HG03469 (cell line): ENCODE measurements at regions not wholly inside any gene's neighbourhood (a gene's known extent, or its start where the extent isn't known, plus 50 kb on each side); places are given as distances from the start of the nearest gene placed in this dataset.
"Not testable (repeated sequence)": the region's sequence is repeated elsewhere in the genome, so short reads cannot be mapped to it uniquely, and the experiment has no call there.

Experiments used
- ATAC-seq: cut with Tn5 transposase; IDR thresholded peaks from one replicate; pipeline ENCODE4 v1.9.1; 2021; ENCODE audit warnings: mild to moderate bottlenecking, moderate library complexity, moderate number of reproducible peaks; ENCODE audit not compliant: unreplicated experiment

GRCh38 chr5:34436761-34437501, 219.2 kb upstream of the RAI14 start:
- ATAC-seq = no peak

DNA sequence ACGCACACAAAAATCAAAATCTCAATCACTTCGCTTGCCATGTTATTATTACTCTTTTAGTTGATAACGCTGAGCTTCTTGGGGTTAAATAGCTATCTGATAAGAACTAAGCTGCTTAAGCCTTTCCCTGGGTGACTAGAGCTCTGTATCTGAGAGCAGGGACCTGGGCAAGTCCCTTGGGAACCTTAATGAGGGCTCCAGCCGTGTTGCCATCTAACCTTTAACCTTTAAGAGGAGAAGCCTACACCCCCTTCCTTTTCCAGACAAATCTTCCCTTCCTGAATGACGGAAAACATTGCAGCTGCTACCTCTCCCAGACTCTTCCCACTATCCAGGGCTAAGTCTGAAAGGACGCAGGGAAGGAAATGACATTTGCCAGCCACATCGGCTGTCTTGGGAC, 216.5 kb upstream of the RAI14 start:
- no peak for ATAC-seq

- not testable (repeated sequence) for ATAC-seq
Measured at GRCh38 chr5:34441767-34442166, 214.4 kb upstream of the RAI14 start.

- ATAC-seq = no peak
Measured at GRCh38 chr5:34447424-34447823, 208.7 kb upstream of the RAI14 start.

DNA sequence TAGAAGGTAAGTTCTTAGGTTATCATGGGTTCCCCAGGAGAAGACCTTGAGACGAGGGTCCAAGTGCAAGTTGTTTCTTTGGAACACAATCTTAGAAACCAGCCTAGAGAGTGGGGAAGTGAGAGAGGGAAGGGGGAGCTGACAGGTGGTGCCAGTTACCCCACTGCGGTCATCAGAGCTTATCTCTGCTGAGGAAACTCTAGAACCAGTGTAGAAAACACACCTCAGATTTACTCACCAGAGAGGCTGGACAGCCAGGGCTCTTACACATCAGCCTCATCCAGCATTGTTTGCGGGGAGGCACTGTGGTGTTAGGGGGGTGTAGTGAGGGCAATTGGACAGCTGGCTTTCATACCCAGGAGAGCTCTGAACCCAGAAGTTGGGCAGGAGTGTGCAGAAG, 206.5 kb upstream of the RAI14 start:
- no peak for ATAC-seq

DNA sequence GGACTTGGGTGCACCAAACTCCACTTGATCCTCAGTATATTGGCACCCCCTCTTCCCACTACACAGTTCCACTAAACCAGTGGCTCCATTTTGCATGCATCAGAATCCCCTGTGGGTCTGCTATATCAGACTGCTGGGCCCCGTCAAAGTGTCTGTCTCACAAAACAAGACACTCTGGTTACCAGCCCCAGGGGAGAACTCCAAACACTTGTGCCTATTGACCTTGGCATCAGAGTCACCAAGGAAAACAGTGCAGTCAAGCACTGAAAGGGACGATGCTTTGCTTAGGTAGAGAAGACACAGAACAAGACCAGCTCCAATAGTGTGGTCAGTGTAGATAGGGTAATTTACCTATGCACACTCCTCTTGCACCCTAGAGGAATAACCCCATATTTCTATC, 205.8 kb upstream of the RAI14 start:
- ATAC-seq = no peak

GRCh38 chr5:34452170-34452828, 203.8 kb upstream of the RAI14 start:
- ATAC-seq = no peak

GRCh38 chr5:34455098-34455497, 201.0 kb upstream of the RAI14 start:
- no peak for ATAC-seq

GRCh38 chr5:34459908-34460307, 196.2 kb upstream of the RAI14 start:
- ATAC-seq = no peak

- no peak for ATAC-seq
Measured at GRCh38 chr5:34460496-34460895, 195.6 kb upstream of the RAI14 start.

DNA sequence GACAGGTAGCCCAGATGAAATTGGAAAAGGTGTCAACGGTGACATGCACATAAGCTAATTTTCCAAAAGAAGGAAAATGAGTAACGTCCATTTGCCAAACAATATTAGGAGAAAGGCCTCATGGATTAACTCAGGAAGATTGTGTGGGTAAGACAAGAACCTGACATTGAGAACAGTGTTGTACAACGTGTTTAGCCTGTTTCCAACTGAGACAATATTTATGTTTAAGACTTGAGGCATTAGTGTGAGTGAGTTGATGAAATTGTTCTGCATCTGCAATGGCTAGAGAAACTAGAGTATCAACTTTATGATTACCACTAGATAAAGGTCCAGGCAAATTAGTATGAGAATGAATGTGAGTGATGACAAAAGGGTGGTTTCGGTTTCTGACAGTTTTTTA, 191.3 kb upstream of the RAI14 start:
- ATAC-seq = no peak

DNA sequence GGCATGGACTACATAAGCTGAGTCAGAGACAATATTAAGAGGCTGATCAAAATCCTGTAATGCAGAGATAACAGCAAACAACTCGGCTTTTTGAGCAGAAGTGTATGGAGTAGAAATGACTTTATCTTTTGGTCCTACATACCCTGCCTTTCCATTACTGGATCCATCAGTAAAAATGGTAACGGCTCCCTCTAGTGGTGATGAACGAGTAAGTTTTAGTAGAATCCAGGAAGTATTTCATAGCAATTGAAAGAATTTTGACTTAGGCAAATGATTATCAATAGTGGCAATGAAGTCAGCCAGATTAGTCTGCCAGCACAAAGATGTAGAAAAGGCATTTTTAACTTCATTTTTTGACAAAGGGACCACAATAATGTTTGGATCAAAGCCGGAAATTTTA, 190.8 kb upstream of the RAI14 start:
- not testable (repeated sequence) for ATAC-seq

DNA sequence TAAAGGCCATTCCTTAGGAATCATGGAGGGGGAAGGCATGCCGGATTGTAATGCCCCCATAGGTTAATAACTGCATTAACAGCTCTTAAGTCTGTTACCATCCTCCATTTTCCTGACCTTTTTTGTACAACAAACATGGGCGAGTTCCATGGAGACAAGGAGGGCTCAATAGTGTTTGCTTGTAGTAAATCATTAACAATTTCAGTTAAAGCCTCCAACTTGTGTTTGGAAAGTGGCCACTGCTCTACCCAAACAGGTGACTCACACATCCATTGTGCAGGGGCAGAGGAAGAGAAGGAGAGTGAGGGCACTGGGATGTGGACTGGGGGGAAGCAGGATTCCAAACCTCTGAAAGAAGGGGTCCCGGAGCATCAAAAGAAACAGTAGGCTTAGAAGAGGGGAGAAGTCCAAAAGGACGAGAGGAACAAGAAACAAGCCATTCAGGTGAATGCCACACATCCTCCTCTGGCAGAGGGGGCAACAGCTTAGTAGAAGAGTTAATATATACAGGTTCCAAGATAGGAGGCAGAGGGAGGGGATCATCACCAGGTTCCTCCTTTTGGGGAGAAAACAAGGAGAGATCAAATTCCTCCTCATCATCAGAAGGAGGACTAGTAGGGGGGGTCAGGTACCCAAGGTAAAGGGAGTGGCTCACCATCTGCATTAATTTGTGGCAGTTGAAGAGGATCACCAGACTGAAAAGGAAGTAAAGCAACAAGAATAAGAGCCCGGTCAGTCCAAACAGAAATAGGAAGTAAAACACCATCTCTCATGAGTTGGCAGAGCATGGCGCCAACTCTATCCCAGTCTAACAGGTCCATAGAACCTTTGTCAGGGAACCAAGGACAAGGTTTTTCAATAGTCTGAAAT, 189.4 kb upstream of the RAI14 start:
- ATAC-seq = not testable (repeated sequence)

- ATAC-seq = no peak
Measured at GRCh38 chr5:34467436-34467835, 188.7 kb upstream of the RAI14 start.

DNA sequence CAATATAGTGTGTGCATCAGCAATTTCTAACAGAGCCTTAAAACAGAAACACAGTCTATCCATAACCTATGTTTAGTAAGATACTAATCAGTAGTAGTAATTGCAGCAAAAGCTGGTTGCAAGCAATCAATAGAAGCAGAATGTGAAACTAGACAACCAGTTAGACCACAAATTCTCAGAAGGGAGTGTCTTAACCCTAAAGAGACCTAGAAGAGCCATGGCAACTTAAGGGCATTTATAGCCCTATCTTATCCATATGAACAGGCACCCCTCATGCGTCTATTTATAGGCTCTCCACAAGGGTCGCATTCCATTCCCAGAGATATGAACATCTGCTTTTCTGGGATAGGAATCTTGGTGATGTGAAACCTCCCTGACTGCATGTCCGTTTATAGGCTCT, 188.1 kb upstream of the RAI14 start:
- peak; percentile 80 for ATAC-seq

DNA sequence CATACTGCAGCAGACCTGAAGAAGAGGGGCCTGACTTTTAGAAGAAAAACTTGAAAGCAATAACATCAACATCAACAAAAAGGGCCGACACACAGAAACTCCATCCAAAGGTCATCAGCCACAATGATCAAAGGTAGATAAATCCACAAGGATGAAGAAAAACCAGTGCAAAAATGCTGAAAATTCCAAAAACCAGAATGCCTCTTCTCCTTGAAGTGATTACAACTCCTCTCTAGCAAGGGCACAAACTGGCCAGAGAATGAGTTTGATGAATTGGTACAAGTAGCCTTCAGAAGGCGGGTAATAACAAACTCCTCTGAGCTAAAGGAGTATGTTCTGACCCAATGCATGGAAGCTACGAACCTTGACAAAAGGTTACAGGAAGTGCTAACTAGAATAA, 186.2 kb upstream of the RAI14 start:
- no peak for ATAC-seq

GRCh38 chr5:34474573-34475021, 181.5 kb upstream of the RAI14 start:
- no peak for ATAC-seq

DNA sequence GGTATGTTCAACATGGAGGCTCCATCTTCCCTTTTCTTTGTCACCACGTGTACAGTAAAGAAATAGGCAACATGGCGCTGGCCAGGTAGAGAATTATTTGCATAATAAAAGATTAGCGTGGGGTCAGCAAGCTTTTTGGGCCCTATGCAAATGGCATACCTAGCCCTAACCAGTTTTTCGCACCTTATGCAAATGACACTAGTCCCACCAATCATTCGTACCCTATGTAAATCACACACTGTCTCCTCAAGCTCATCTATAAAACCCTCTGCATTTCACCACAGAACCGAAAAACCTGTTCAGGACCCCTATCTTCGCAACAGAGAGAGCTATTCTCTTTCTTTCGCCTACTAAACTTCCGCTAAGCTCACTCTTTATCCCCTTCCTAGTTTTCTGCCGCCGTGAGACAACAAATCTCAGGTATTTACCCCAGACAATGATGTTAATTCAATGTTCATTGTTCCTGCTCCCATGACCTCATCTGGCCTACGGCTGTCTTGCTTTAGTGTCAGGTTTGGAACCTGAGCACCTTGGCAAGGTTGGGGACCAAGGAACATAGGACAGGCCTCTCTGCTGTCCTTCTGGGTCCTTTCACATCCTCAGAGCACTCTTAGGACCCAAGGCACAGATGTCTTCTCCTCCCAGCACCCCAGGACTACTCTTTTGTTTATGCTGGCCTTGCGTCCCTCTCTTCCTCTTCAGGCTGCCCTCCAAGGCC, 180.7 kb upstream of the RAI14 start:
- ATAC-seq = no peak

DNA sequence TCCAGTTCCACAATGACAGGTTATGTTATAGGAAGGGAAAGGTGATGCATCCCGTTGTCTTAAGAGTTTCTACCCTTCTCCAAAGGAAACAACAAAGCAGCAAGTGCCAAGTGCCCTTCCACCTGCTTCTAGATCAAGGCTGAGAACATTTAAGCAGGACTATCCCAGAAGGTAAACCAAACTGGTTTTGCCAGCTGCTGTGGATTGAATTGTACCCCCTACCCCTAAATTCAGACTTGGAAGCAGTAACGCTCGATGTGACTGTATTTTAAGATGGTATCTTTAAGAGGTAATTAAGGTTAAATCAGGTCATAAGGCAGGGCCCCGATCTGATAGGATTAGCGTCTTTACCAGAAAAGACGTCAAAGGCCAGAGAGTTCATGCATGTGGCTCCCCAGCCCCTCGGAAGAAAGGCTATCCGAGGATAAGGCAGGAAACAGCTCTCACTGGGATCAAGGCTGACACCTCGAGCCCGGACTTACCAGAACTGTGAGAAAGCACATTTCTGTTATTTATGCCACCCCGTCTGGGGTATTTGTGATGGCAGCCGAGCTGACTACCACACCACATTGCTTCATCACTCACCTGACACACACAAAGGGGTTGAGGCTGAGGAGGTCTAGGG, 179.1 kb upstream of the RAI14 start:
- ATAC-seq = no peak

- no peak for ATAC-seq
Measured at GRCh38 chr5:34480810-34481528, 175.2 kb upstream of the RAI14 start.
